ENCODE measurements at regions not wholly inside any gene's neighbourhood (a gene's known extent, or its start where the extent isn't known, plus 50 kb on each side); places are given as distances from the start of the nearest gene placed in this dataset.

GRCh38 chr18:73688851-73689711 lies 458.6 kb downstream of the FBXO15 start:
- Mint-ChIP-seq H3K27ac (no peak overlapping the region), H3K4me1 (no peaks in the 10 kb centered on the region), H3K4me3 (no peak overlapping the region), H3K27me3 (peaks cover 4% of the 10 kb centered on the region), H3K9me3 (peaks cover 0 to 7% (median 0%) of the 10 kb centered on the region in 7 donors), H3K36me3 (no peaks in the 10 kb centered on the region)
- H3K4me1 ChIP-seq (ENCODE audit: control insufficient read depth, insufficient read depth, low read length, poor library complexity, severe bottlenecking) = no peaks in the 10 kb centered on the region
- no peak overlapping the region for H3K4me3 ChIP-seq (ENCODE audit: low read depth, low read length)
- no peak overlapping the region for H3K27ac ChIP-seq (ENCODE audit: insufficient read depth, low read length, poor library complexity, severe bottlenecking)
- no peaks in the 10 kb centered on the region for H3K36me3 ChIP-seq (ENCODE audit: control insufficient read depth, insufficient read depth, low read length)
- H3K9me3 ChIP-seq (ENCODE audit: control insufficient read depth in 2 of 2, low read length in 2 of 2) = no peaks in the 10 kb centered on the region
- ATAC-seq (ENCODE audit: low read depth in 2 of 2) (no peak), DNase-seq (no peak)
- H3K27me3 ChIP-seq (ENCODE audit: control insufficient read depth, insufficient read depth, low read length) = no peaks in the 10 kb centered on the region

GRCh38 chr18:73688161-73688560 lies 459.5 kb downstream of the FBXO15 start:
- DNase-seq = no peak
- Mint-ChIP-seq H3K36me3 (no peaks in the 10 kb centered on the region), H3K4me3 (no peak overlapping the region), H3K9me3 (peaks cover 0 to 2% (median 0%) of the 10 kb centered on the region in 7 donors), H3K27ac (no peak overlapping the region), H3K4me1 (no peaks in the 10 kb centered on the region), H3K27me3 (peaks cover 4% of the 10 kb centered on the region)
- H3K4me1 ChIP-seq (ENCODE audit: control insufficient read depth, insufficient read depth, low read length, poor library complexity, severe bottlenecking) = no peaks in the 10 kb centered on the region
- no peaks in the 10 kb centered on the region for H3K9me3 ChIP-seq (ENCODE audit: control insufficient read depth in 2 of 2, low read length in 2 of 2)
- no peaks in the 10 kb centered on the region for H3K36me3 ChIP-seq (ENCODE audit: control insufficient read depth, insufficient read depth, low read length)
- ATAC-seq (ENCODE audit: low read depth in 2 of 2) = no peak
- H3K27ac ChIP-seq (ENCODE audit: insufficient read depth, low read length, poor library complexity, severe bottlenecking) = no peak overlapping the region
- H3K27me3 ChIP-seq (ENCODE audit: control insufficient read depth, insufficient read depth, low read length) = no peaks in the 10 kb centered on the region
- no peak overlapping the region for H3K4me3 ChIP-seq (ENCODE audit: low read depth, low read length)

DNA sequence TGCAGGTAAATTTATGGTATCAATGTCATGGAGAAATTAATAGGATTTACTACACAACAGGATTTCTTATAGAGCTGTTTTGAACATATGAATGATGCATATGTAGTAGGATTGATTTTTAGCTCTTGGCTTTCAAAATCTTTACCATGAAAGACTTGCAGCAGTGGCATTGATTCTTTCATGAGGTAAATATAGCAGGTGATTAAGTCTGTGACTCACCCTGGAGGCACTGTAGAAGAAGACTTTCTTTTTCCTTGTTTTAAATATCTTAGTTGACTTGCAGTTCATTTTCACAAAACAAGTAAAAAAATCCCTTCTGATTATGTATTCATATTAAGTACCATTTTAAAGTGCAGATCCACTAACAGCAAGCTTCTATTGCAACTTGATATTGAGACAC lies 463.0 kb downstream of the FBXO15 start:
- no peak overlapping the region for H3K27ac Mint-ChIP-seq
- no peaks in the 10 kb centered on the region for H3K4me1 Mint-ChIP-seq
- no peak overlapping the region for H3K4me3 Mint-ChIP-seq
- ATAC-seq (ENCODE audit: low read depth in 2 of 2) (no peak), DNase-seq (no peak)
- H3K27ac ChIP-seq (ENCODE audit: insufficient read depth, low read length, poor library complexity, severe bottlenecking) = no peak overlapping the region
- peaks cover 4% of the 10 kb centered on the region for H3K27me3 Mint-ChIP-seq
- no peaks in the 10 kb centered on the region for H3K9me3 ChIP-seq (ENCODE audit: control insufficient read depth in 2 of 2, low read length in 2 of 2)
- H3K4me3 ChIP-seq (ENCODE audit: low read depth, low read length) = no peak overlapping the region
- H3K36me3 Mint-ChIP-seq = no peaks in the 10 kb centered on the region
- no peaks in the 10 kb centered on the region for H3K27me3 ChIP-seq (ENCODE audit: control insufficient read depth, insufficient read depth, low read length)
- H3K4me1 ChIP-seq (ENCODE audit: control insufficient read depth, insufficient read depth, low read length, poor library complexity, severe bottlenecking) = no peaks in the 10 kb centered on the region
- H3K36me3 ChIP-seq (ENCODE audit: control insufficient read depth, insufficient read depth, low read length) = no peaks in the 10 kb centered on the region
- peaks cover 0 to 3% (median 0%) of the 10 kb centered on the region in 7 donors for H3K9me3 Mint-ChIP-seq

DNA sequence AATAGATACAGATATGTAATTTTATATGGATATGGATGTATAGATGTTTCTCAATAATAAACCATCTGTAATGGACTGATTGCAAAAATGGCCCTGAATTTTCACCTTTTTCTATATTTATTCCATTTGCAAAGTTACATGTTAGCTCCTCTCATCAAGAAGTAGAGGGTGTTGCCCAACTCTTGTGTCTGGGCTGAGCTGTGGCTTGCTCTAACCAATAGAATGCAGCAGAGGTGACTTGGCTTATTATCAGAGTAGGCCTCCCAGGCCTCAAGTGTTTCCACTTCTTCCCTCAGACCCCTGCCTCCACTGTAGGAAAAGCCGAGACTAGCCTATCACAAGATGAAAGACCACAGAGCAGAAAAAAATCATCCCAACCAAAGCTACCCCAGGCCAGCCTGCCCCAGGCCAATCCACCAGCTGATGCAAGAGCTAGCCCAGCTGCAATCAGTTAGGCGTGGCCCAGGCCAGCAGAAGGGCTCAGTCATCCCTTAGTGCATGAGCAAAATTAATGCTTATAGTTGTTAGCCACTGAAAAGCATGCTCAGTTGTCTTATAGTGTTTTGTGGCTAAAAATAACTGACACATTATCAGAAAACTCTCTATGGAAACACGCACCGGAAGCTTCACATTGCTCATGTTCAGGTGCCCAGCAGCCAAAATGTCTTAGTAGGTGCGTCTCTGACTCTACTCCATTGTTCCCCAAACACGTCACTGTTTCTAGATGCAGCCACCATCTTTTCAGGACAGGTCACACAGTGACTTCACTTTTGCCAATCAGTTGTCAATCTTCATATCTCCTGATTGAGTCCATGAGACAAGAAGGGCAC lies 464.0 kb downstream of the FBXO15 start:
- no peak overlapping the region for H3K4me3 Mint-ChIP-seq
- peaks cover 4% of the 10 kb centered on the region for H3K27me3 Mint-ChIP-seq
- Histone ChIP-seq H3K27me3 (ENCODE audit: control insufficient read depth, insufficient read depth, low read length) (no peaks in the 10 kb centered on the region), H3K9me3 (ENCODE audit: control insufficient read depth in 2 of 2, low read length in 2 of 2) (no peaks in the 10 kb centered on the region), H3K36me3 (ENCODE audit: control insufficient read depth, insufficient read depth, low read length) (no peaks in the 10 kb centered on the region), H3K4me3 (ENCODE audit: low read depth, low read length) (no peak overlapping the region), H3K27ac (ENCODE audit: insufficient read depth, low read length, poor library complexity, severe bottlenecking) (no peak overlapping the region), H3K4me1 (ENCODE audit: control insufficient read depth, insufficient read depth, low read length, poor library complexity, severe bottlenecking) (no peaks in the 10 kb centered on the region)
- no peaks in the 10 kb centered on the region for H3K36me3 Mint-ChIP-seq
- DNase-seq (no peak), ATAC-seq (ENCODE audit: low read depth in 2 of 2) (no peak)
- peaks cover 0 to 3% (median 0%) of the 10 kb centered on the region in 7 donors for H3K9me3 Mint-ChIP-seq
- no peak overlapping the region for H3K27ac Mint-ChIP-seq
- H3K4me1 Mint-ChIP-seq = no peaks in the 10 kb centered on the region

GRCh38 chr18:73681912-73682311 lies 465.7 kb downstream of the FBXO15 start:
- H3K27me3 ChIP-seq (ENCODE audit: control insufficient read depth, insufficient read depth, low read length) = no peaks in the 10 kb centered on the region
- H3K27ac ChIP-seq (ENCODE audit: insufficient read depth, low read length, poor library complexity, severe bottlenecking) = no peak overlapping the region
- H3K9me3 Mint-ChIP-seq = peaks cover 0 to 4% (median 0%) of the 10 kb centered on the region in 7 donors
- DNase-seq = no peak
- no peaks in the 10 kb centered on the region for H3K9me3 ChIP-seq (ENCODE audit: control insufficient read depth in 2 of 2, low read length in 2 of 2)
- H3K4me1 ChIP-seq (ENCODE audit: control insufficient read depth, insufficient read depth, low read length, poor library complexity, severe bottlenecking) = no peaks in the 10 kb centered on the region
- H3K27me3 Mint-ChIP-seq = peaks cover 4% of the 10 kb centered on the region
- H3K36me3 Mint-ChIP-seq = no peaks in the 10 kb centered on the region
- H3K36me3 ChIP-seq (ENCODE audit: control insufficient read depth, insufficient read depth, low read length) = no peaks in the 10 kb centered on the region
- no peak overlapping the region for H3K27ac Mint-ChIP-seq
- no peaks in the 10 kb centered on the region for H3K4me1 Mint-ChIP-seq
- H3K4me3 ChIP-seq (ENCODE audit: low read depth, low read length) = no peak overlapping the region
- no peak overlapping the region for H3K4me3 Mint-ChIP-seq
- no peak for ATAC-seq (ENCODE audit: low read depth in 2 of 2)

DNA sequence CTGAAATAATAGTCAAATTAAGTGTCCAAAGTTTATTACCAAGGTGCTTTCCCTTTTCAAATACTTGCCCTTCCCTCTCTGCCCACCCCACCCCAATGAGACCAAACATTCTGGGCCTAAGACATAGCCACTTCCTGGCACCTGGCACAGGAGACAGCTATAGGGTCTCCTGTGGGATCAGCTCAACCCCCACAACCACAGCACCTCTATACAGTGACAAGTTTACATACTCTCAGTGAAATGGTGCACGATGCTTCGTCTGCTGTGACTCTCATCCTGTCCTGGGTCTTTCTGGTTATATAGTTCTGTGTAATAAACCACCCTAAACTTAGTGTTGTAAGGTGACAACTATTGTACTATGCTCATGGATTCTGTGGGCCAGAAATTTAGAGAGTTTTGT lies 466.2 kb downstream of the FBXO15 start:
- ATAC-seq (ENCODE audit: low read depth in 2 of 2) = no peak
- H3K4me1 ChIP-seq (ENCODE audit: control insufficient read depth, insufficient read depth, low read length, poor library complexity, severe bottlenecking) = no peaks in the 10 kb centered on the region
- no peaks in the 10 kb centered on the region for H3K4me1 Mint-ChIP-seq

DNA sequence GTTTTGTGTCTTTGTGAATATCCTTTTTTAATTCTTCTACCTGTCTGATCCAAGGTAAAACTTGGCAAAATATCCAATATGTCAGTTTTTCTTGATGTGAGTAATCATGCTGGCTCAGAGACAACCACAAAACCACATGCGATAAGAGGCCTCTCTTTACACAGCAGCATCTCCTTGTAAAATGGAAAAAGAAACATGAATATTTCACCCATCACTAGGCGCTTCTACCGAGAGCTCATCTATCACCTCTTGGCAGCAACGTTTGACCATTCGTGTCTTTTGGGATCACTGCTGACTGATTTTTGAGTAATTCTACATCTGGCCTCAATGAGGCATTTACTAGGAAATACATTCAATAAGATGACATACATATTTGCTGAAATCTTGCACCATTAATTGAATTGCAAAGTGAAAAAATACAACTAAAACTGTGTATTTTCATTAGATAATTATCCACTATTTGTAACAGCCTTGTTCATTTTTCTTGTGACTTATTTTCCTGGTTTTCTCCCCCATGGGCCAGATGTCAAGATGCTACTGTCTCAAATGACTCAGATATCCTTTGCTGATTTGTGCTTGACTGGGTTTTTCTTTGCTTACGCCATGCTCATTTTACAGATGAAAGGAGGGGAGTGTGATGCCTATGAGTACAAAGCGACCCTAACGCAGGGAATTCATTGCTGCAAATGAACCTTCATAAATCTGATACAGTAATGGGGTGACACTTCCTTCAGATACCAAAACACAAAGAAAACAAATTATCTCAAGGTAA lies 467.5 kb downstream of the FBXO15 start:
- Mint-ChIP-seq H3K27me3 (no peaks in the 10 kb centered on the region), H3K4me1 (no peaks in the 10 kb centered on the region), H3K9me3 (peaks cover 0 to 4% (median 0%) of the 10 kb centered on the region in 7 donors), H3K36me3 (no peaks in the 10 kb centered on the region), H3K4me3 (no peak overlapping the region), H3K27ac (no peak overlapping the region)
- no peak overlapping the region for H3K4me3 ChIP-seq (ENCODE audit: low read depth, low read length)
- no peak overlapping the region for H3K27ac ChIP-seq (ENCODE audit: insufficient read depth, low read length, poor library complexity, severe bottlenecking)
- H3K4me1 ChIP-seq (ENCODE audit: control insufficient read depth, insufficient read depth, low read length, poor library complexity, severe bottlenecking) = no peaks in the 10 kb centered on the region
- no peaks in the 10 kb centered on the region for H3K27me3 ChIP-seq (ENCODE audit: control insufficient read depth, insufficient read depth, low read length)
- ATAC-seq (ENCODE audit: low read depth in 2 of 2) (no peak), DNase-seq (no peak)
- H3K9me3 ChIP-seq (ENCODE audit: control insufficient read depth in 2 of 2, low read length in 2 of 2) = no peaks in the 10 kb centered on the region
- H3K36me3 ChIP-seq (ENCODE audit: control insufficient read depth, insufficient read depth, low read length) = no peaks in the 10 kb centered on the region

More for the DNA sequence above, 466.2 kb downstream of the FBXO15 start:
- no peaks in the 10 kb centered on the region for H3K36me3 ChIP-seq (ENCODE audit: control insufficient read depth, insufficient read depth, low read length)
- H3K4me3 ChIP-seq (ENCODE audit: low read depth, low read length) = no peak overlapping the region
- Mint-ChIP-seq H3K4me3 (no peak overlapping the region), H3K9me3 (peaks cover 0 to 4% (median 0%) of the 10 kb centered on the region in 7 donors), H3K27ac (no peak overlapping the region), H3K36me3 (no peaks in the 10 kb centered on the region), H3K27me3 (peaks cover 4% of the 10 kb centered on the region)
- H3K27me3 ChIP-seq (ENCODE audit: control insufficient read depth, insufficient read depth, low read length) = no peaks in the 10 kb centered on the region
- DNase-seq = no peak
- no peak overlapping the region for H3K27ac ChIP-seq (ENCODE audit: insufficient read depth, low read length, poor library complexity, severe bottlenecking)
- no peaks in the 10 kb centered on the region for H3K9me3 ChIP-seq (ENCODE audit: control insufficient read depth in 2 of 2, low read length in 2 of 2)
